Fibroblast of lung (primary cell): ENCODE measurements at regions not wholly inside any gene's neighbourhood (a gene's known extent, or its start where the extent isn't known, plus 50 kb on each side); places are given as distances from the start of the nearest gene placed in this dataset.

Source experiments
- DNase-seq, 2 donors: peaks; one replicate each; pipeline versions ENCODE4 v3.0.0 to v3.0.0-alpha.2; 2010; ENCODE audit warnings: low read depth in 2 of 2
- H2AFZ ChIP-seq: 2 replicates; pipeline ENCODE4 v1.5.1; 2012; ENCODE audit warnings: low read length, control low read depth, inconsistent platforms
- H3K27ac ChIP-seq: 2 replicates; pipeline ENCODE4 v1.5.1; 2011; ENCODE audit warnings: low read length, control low read depth; ENCODE audit not compliant: insufficient read depth
- H3K27me3 ChIP-seq: 2 replicates; pipeline ENCODE4 v1.5.1; 2011; ENCODE audit warnings: mild to moderate bottlenecking, low read length; ENCODE audit not compliant: control insufficient read depth, insufficient read depth
- H3K36me3 ChIP-seq: 2 replicates; pipeline ENCODE4 v1.5.1; 2011; ENCODE audit warnings: low read length; ENCODE audit not compliant: control insufficient read depth, insufficient read depth
- H3K4me1 ChIP-seq: 2 replicates; pipeline ENCODE4 v1.5.1; 2011; ENCODE audit warnings: low read length; ENCODE audit not compliant: control insufficient read depth, insufficient read depth; ENCODE audit errors: extremely low read depth
- H3K4me2 ChIP-seq: 2 replicates; pipeline ENCODE4 v1.5.1; 2011; ENCODE audit warnings: low read length, control low read depth; ENCODE audit not compliant: insufficient read depth; ENCODE audit errors: extremely low read depth
- H3K4me3 ChIP-seq, 4 experiments: fragments of 200-600 bp in 1 of 4; sonication (generic) in 1 of 4; replicated peaks in 1 of 4; 2 replicates each; pipeline ENCODE4 v1.5.1; 2011 to 2016; ENCODE audit warnings: low read length in 4 of 4, low read depth in 3 of 4, mild to moderate bottlenecking in 3 of 4, control low read depth in 2 of 4, inconsistent platforms in 1 of 4, mixed read lengths in 1 of 4; ENCODE audit not compliant: insufficient read depth in 1 of 4; ENCODE audit errors: control extremely low read depth in 1 of 4
- H3K79me2 ChIP-seq: 2 replicates; pipeline ENCODE4 v1.5.1; 2012; ENCODE audit warnings: mild to moderate bottlenecking, low read length, inconsistent platforms; ENCODE audit not compliant: control insufficient read depth, insufficient read depth
- H3K9ac ChIP-seq: 2 replicates; pipeline ENCODE4 v1.5.1; 2011; ENCODE audit warnings: mild to moderate bottlenecking, low read length, control low read depth; ENCODE audit not compliant: insufficient read depth
- H3K9me3 ChIP-seq: 2 replicates; pipeline ENCODE4 v1.5.1; 2012; ENCODE audit warnings: low read depth, low read length; ENCODE audit not compliant: control insufficient read depth, insufficient read depth
- H4K20me1 ChIP-seq: 2 replicates; pipeline ENCODE4 v1.5.1; 2011; ENCODE audit warnings: low read length; ENCODE audit not compliant: control insufficient read depth, insufficient read depth; ENCODE audit errors: extremely low read depth
- EZH2 ChIP-seq: IDR thresholded peaks from 2 replicates; pipeline ENCODE4 v1.5.1; 2012; ENCODE audit warnings: low read length, control low read depth, mild to moderate bottlenecking; ENCODE audit errors: missing control alignments
- TF ChIP-seq, protein P1 (sequence below), 2 donors: IDR thresholded peaks in 1 of 2; conservative IDR thresholded peaks in 1 of 2; 1 replicate in 1 of 2; 2 replicates in 1 of 2; pipeline ENCODE4 v1.5.1; 2011 to 2012; ENCODE audit warnings: low read length in 2 of 2, control low read depth in 1 of 2, inconsistent platforms in 1 of 2, low read depth in 1 of 2, mild to moderate bottlenecking in 1 of 2

DNA sequence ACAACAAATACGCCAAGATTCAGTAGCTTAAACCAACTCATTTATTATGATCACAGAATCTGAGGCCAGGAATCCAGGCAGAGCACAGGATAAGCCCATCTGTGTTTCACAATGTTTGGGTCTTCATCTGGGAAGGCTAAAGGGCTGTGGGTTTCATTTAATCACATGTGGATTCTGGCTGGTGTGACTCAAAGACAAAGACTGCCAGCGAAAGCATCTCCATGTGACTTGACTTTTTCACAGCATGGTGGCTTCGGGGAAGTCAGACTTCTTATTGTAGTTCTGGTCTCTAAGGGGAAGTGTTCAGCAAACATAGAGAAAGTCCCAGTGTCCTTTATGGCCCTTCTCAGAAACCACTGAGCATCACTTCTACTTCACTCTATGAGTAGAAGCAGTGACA lies 1014.4 kb upstream of the GOT2 start:
- no peak overlapping the region for H2AFZ ChIP-seq
- H3K27me3 ChIP-seq = no peaks in the 10 kb centered on the region
- H3K4me2 ChIP-seq = no peak overlapping the region
- H3K9ac ChIP-seq = no peak overlapping the region
- no peak overlapping the region for H3K27ac ChIP-seq
- no peaks in the 10 kb centered on the region for H3K36me3 ChIP-seq
- H3K4me1 ChIP-seq = no peaks in the 10 kb centered on the region
- no peak overlapping the region for H3K4me3 ChIP-seq
- TF ChIP-seq EZH2 = no peak
- TF ChIP-seq, protein P1, sequence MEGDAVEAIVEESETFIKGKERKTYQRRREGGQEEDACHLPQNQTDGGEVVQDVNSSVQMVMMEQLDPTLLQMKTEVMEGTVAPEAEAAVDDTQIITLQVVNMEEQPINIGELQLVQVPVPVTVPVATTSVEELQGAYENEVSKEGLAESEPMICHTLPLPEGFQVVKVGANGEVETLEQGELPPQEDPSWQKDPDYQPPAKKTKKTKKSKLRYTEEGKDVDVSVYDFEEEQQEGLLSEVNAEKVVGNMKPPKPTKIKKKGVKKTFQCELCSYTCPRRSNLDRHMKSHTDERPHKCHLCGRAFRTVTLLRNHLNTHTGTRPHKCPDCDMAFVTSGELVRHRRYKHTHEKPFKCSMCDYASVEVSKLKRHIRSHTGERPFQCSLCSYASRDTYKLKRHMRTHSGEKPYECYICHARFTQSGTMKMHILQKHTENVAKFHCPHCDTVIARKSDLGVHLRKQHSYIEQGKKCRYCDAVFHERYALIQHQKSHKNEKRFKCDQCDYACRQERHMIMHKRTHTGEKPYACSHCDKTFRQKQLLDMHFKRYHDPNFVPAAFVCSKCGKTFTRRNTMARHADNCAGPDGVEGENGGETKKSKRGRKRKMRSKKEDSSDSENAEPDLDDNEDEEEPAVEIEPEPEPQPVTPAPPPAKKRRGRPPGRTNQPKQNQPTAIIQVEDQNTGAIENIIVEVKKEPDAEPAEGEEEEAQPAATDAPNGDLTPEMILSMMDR (conservative IDR thresholded peaks at IDR 0.05 in 1 of 2, IDR thresholded peaks at IDR 0.05 in 1 of 2; ENCODE audit: low read depth in 1 of 2, low read length in 2 of 2) = no peak
- no peaks in the 10 kb centered on the region for H4K20me1 ChIP-seq
- no peaks in the 10 kb centered on the region for H3K9me3 ChIP-seq
- no peaks in the 10 kb centered on the region for H3K79me2 ChIP-seq
- DNase-seq = peak in 1 of 2 donors; percentile 1

DNA sequence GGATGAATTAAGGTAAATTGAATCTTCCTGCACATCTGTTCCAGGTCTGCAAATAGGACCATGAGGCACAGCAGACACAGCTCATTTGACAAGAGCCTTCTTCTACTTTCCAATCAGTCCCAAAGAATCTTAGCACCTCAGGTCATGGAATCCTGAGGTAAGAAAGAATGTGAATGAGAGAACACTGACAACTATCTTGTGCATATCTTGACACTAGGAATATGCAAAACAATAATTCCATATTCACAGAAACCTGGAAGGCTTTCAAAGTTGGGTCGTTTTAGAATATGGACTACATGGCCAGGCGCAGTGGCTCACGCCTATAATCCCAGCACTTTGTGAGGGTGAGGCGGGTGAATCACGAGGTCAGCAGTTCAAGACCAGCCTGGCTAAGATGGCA lies 1009.4 kb upstream of the GOT2 start:
- H4K20me1 ChIP-seq = no peaks in the 10 kb centered on the region
- no peaks in the 10 kb centered on the region for H3K27me3 ChIP-seq
- no peak overlapping the region for H3K9ac ChIP-seq
- H3K27ac ChIP-seq = no peak overlapping the region
- H3K4me3 ChIP-seq = no peak overlapping the region
- no peaks in the 10 kb centered on the region for H3K4me1 ChIP-seq
- TF ChIP-seq, protein P1 (conservative IDR thresholded peaks at IDR 0.05 in 1 of 2, IDR thresholded peaks at IDR 0.05 in 1 of 2; ENCODE audit: low read depth in 1 of 2, low read length in 2 of 2) = no peak
- TF ChIP-seq EZH2 = no peak
- no peak overlapping the region for H3K4me2 ChIP-seq
- DNase-seq = no peak
- no peak overlapping the region for H2AFZ ChIP-seq
- H3K36me3 ChIP-seq = no peaks in the 10 kb centered on the region
- H3K79me2 ChIP-seq = no peaks in the 10 kb centered on the region
- no peaks in the 10 kb centered on the region for H3K9me3 ChIP-seq

DNA sequence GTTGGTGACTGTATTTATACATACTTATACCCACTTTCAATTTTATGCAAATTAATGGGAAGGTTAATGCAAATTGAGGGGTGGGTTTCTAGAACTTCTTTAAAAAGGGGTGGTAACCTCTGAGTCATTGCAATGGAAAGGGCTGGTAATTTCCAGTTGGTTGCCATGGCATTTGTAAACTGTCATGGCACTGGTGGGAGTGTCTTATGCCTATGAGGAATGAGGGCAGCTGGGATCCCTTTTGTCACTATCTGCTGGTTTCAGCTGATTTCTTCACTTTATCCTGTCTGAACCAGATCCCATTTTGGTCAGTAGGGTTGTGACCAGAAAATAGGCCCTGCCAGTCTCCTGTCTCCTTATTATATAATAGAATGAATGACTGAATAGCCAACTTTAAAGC lies 1006.7 kb upstream of the GOT2 start:
- TF ChIP-seq EZH2 = no peak
- TF ChIP-seq, protein P1 (conservative IDR thresholded peaks at IDR 0.05 in 1 of 2, IDR thresholded peaks at IDR 0.05 in 1 of 2; ENCODE audit: low read depth in 1 of 2, low read length in 2 of 2) = no peak
- no peak overlapping the region for H3K4me3 ChIP-seq
- H4K20me1 ChIP-seq = no peaks in the 10 kb centered on the region
- no peak overlapping the region for H2AFZ ChIP-seq
- DNase-seq = no peak
- H3K36me3 ChIP-seq = no peaks in the 10 kb centered on the region
- no peak overlapping the region for H3K9ac ChIP-seq
- no peaks in the 10 kb centered on the region for H3K27me3 ChIP-seq
- no peak overlapping the region for H3K4me2 ChIP-seq
- no peaks in the 10 kb centered on the region for H3K79me2 ChIP-seq
- H3K9me3 ChIP-seq = no peaks in the 10 kb centered on the region
- H3K27ac ChIP-seq = no peak overlapping the region
- H3K4me1 ChIP-seq = no peaks in the 10 kb centered on the region
